Coronary artery (tissue), 2 donors: ENCODE measurements at regions not wholly inside any gene's neighbourhood (a gene's known extent, or its start where the extent isn't known, plus 50 kb on each side); places are given as distances from the start of the nearest gene placed in this dataset.

Experiments used
- DNase-seq: peaks from one replicate; pipeline ENCODE4 v3.0.0-alpha.2; 2017; ENCODE audit warnings: low spot score
- H3K27ac ChIP-seq, 2 donors: fragments of 200-600 bp; sonication (generic); one replicate each; pipeline ENCODE4 v1.5.1; 2016 to 2019
- H3K4me3 ChIP-seq: fragments of 200-600 bp; sonication (generic); 2 replicates; pipeline ENCODE4 v1.5.1; 2016; ENCODE audit warnings: mild to moderate bottlenecking, moderate library complexity
- CTCF ChIP-seq: fragments of 200-600 bp; sonication (generic); IDR thresholded peaks from one replicate; pipeline ENCODE4 v1.5.1; 2019; ENCODE audit warnings: antibody characterized with exemption

- H3K27ac ChIP-seq: no peak overlapping the region
- TF ChIP-seq CTCF: no peak
- no peak for DNase-seq
- no peak overlapping the region for H3K4me3 ChIP-seq
These were observed 1379.1 kb downstream of the ZPLD1 start for GRCh38 chr3:103813955-103814354.

GRCh38 chr3:103818398-103818797, 1383.6 kb downstream of the ZPLD1 start:
- Histone ChIP-seq H3K4me3 (no peak overlapping the region), H3K27ac (no peak overlapping the region)
- no peak for DNase-seq
- TF ChIP-seq CTCF: no peak

- no peak overlapping the region for H3K4me3 ChIP-seq
- H3K27ac ChIP-seq: no peak overlapping the region
- TF ChIP-seq CTCF: no peak
- DNase-seq: no peak
These were observed 1384.0 kb downstream of the ZPLD1 start for GRCh38 chr3:103818800-103819199.

- Histone ChIP-seq H3K27ac (no peak overlapping the region), H3K4me3 (no peak overlapping the region)
- no peak for TF ChIP-seq CTCF
- no peak for DNase-seq
These were observed 1390.8 kb downstream of the ZPLD1 start for GRCh38 chr3:103825586-103825985.

- H3K4me3 ChIP-seq: no peak overlapping the region
- DNase-seq: no peak
- H3K27ac ChIP-seq: no peak overlapping the region
- TF ChIP-seq CTCF: no peak
These were observed 1395.0 kb downstream of the ZPLD1 start for GRCh38 chr3:103829723-103830326.

- no peak overlapping the region for H3K27ac ChIP-seq
- no peak overlapping the region for H3K4me3 ChIP-seq
- TF ChIP-seq CTCF: no peak
- DNase-seq: no peak
These were observed 1412.6 kb downstream of the ZPLD1 start for GRCh38 chr3:103847081-103848062.
